Raji (cell line): ENCODE measurements at regions not wholly inside any gene's neighbourhood (a gene's known extent, or its start where the extent isn't known, plus 50 kb on each side); places are given as distances from the start of the nearest gene placed in this dataset.

ENCODE experiments used
- POLR2A ChIP-seq: IDR thresholded peaks from 2 replicates; pipeline ENCODE4 v1.6.1; 2011; ENCODE audit warnings: low read depth, low read length, control low read depth; ENCODE audit not compliant: insufficient read depth

DNA sequence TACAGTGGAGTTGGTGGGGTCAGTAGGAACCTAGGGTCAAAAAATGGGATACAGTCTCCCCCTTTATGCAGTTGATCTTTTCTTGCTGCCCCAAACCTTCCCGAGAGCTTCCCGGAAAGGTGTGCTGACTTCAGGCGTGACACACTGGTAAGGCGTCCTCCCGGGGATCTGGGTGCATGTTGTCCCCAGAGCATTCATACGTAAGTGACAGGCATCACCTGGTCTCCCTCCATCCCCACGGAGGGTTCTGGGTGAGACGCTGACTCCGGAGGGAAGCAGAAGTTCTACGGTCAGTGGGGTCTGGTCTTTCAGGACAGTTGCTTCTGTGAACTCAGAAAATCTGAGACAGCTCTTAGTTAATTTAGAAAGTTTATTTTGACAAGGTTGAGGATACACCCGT is 159.6 kb upstream of the RTL1 start:
- no peak for TF ChIP-seq POLR2A

DNA sequence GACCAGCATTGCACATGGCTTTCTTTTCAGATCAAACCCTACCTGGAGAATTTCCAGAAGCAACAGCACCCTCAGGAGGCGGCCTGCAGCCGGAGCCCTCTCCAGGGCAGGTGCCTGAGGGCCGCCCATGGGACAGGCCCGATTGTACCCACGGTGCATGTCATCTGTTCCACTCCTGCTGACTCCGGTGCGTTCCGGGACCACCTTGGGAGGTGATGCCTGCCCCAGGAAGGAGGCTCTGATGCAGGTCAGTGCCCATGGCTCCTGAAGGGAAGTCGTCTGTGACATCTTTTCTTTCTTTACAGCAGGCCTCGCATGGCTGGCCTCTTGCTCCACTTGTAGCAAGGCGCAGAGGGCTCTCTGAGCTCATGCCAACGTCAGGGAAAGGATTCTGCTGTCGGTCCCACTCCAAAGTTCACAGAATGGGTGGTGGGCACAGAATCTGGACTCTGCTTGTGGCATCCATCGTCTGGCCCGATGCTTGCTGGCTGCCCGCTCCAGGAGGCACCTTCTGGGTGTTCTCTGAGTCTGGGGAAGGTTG is 160.7 kb upstream of the RTL1 start:
- TF ChIP-seq POLR2A = no peak

- no peak for TF ChIP-seq POLR2A
These were observed 161.2 kb upstream of the RTL1 start for GRCh38 chr14:101064718-101065117.

GRCh38 chr14:101065246-101065645 is 161.7 kb upstream of the RTL1 start:
- no peak for TF ChIP-seq POLR2A

GRCh38 chr14:101065696-101066694 is 162.5 kb upstream of the RTL1 start:
- no peak for TF ChIP-seq POLR2A

GRCh38 chr14:101066826-101067510 is 163.4 kb upstream of the RTL1 start:
- TF ChIP-seq POLR2A = no peak

DNA sequence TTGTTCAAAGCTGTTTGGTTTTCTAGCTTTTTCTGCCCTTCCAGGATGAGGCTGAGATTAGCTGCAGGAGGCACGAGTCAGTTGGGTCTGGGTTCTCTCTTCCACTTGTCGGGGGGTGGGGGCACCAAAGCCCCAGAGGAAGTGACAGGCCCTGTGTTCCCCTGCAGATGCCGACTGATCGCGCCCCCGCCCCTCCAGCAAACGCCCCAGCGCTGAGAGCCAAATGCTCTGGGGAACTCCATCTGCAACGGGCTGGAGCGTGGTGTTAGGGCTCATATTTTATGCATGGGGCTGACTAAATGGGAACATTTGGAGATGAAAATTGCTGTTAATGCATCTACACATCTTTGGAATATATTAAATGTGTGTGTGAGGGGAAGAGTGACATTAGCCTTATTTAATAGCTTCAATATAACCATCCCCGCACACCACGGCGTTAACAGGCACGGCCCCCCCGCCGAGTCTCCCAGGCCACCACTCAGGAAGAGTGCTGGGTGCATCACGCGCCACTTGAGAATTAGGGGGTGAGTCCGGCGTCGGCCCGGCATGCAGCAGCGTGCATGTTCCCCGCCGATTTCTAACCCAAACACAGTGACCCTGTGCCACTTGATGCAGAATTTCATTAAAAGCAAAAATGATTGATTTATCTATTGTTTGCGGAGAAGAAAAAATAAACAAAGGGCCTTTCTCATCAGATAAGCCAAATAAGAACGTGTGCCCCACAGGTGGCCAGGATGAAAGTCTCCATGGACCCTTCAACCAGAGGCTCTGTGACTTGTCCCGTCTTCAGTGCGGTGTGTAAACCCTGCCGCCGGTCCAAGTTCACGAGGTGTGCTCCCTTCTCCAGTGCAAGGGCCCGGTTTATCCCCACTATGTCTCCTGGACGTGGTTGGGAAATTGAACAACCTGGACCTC is 165.0 kb upstream of the RTL1 start:
- no peak for TF ChIP-seq POLR2A

GRCh38 chr14:101069228-101069549 is 165.7 kb upstream of the RTL1 start:
- TF ChIP-seq POLR2A = no peak

DNA sequence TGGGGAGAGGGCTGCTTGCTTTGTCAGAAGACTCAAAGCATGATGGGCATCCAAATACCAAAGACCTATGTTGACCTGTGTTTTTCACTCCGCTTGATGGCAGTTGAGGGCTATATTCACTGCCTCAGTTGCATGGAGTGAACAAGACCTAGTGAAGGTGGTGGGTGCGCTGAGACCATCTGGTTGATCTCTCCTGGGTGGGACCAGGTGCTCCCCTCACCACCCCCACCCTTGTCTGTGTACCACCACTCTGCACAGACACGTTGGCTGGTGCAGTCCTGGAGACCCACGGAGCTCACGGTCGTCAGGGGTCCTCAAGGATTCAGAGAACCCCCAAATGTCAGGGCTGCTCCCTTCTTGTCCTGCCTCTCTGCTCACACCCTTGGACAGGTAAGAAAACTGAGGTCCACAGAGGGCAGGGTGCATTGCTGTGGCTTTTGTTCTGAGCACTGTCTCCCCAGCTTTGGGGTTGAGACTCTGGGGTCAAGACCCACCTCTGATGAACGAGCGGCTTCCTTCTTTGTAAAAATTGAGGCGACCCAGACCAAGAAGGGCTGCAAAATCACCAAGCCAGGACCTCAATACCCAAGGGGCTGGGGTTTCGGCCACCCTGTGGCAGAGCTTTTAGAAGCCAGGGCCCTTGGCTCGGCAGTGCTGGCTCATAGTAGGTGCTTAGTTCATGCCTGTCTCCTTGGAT is 166.3 kb upstream of the RTL1 start:
- TF ChIP-seq POLR2A = no peak

- no peak for TF ChIP-seq POLR2A
These were observed 167.3 kb upstream of the RTL1 start for GRCh38 chr14:101070540-101071492.

- no peak for TF ChIP-seq POLR2A
These were observed 168.0 kb upstream of the RTL1 start for GRCh38 chr14:101071493-101071906.

DNA sequence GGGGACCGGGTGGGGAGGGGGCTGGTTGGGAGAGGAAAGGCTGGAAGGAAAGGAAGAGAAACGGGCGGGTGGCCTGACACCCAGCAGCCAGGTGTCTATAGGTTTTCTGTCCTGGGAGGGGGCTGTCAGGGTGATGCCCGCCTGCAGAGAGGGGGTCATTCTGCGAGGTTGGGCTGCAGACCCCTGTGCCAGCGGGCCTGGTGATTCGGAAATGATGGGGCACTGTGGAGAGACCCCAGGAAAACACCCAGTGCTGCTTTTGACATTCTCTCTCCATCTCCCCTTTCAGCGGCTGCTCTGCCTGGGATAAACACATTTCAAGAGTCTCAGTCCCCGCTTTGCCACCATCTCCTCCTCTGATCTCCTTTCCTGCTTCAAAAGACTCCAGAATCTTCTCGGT is 168.5 kb upstream of the RTL1 start:
- TF ChIP-seq POLR2A = no peak

- no peak for TF ChIP-seq POLR2A
These were observed 169.0 kb upstream of the RTL1 start for GRCh38 chr14:101072531-101072930.
